ENCODE measurements at regions not wholly inside any gene's neighbourhood (a gene's known extent, or its start where the extent isn't known, plus 50 kb on each side); places are given as distances from the start of the nearest gene placed in this dataset.
"Not testable (repeated sequence)": the region's sequence is repeated elsewhere in the genome, so short reads cannot be mapped to it uniquely, and the experiment has no call there.

DNA sequence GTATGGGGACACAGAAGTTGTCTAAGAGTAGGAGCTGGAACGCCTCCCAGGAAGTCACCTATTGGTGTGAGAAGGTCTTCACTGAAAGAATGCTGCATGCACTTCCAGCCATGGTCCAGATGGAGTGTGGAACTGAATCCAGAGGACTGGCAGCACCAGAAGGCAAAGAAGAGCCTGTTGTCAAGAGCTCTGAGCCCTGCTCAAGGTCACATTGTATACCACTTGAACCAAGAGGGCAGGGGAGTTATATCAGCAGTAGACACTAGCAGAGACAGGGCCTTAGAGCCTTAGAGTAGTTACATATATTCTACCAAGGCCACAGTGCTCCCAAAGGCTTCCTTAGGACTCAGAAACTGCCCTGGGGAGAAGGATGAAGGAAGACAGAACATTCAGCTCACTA lies 130.8 kb upstream of the POC5 start:
- intact Hi-C loops (cut with DNase I) = no loop called here

DNA sequence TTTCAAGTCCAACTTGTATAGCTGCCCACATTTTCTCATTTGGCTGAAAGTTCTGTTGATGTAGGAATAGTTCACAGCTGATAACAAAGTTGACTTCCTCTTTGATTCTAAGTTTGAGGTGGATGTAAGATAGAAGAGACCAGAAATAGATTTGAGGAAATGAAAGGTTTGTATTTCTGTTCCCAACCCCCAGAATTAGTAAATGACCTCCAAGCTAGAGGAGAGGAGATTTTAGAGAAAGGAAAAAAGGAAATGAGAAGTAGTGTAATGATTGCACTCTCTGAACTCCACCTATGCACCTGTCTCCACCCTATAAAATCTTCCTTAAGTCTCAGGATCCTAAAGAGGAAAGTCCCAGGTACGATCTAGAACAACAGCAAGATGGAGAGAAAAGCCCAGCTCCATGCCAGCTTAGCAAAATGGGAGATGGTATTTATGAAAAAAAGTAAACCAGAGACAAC lies 130.4 kb upstream of the POC5 start:
- intact Hi-C loops (cut with DNase I) = no loop called here
- no peak for DNase-seq

More for the DNA sequence above, 130.8 kb upstream of the POC5 start:
- no peak for DNase-seq

GRCh38 chr5:75844301-75844700 lies 127.1 kb upstream of the POC5 start:
- DNase-seq = no peak
- intact Hi-C loops (cut with DNase I) = no loop called here

DNA sequence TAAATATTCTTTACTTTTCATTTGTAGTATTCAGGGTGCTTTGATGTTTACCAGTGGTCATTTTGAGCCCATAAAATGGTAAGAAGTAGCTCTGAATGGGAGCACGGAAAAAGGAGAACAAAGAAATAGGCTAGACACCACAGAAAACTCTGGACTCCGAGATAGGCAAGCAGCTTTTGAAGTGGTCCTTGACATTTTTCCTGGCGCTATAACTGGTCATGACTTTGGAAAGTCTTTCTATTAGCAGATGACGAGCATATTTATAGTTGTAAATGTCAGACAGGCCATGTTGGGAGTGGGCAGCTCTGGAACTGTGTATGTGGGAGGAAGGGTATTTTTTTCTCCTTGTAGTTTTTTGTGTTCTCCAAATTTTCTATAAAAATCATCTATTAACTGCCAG lies 126.1 kb upstream of the POC5 start:
- intact Hi-C loops (cut with DNase I) = no loop called here
- no peak for DNase-seq

GRCh38 chr5:75839547-75839946 lies 122.3 kb upstream of the POC5 start:
- intact Hi-C loops (cut with DNase I) = no loop called here

DNA sequence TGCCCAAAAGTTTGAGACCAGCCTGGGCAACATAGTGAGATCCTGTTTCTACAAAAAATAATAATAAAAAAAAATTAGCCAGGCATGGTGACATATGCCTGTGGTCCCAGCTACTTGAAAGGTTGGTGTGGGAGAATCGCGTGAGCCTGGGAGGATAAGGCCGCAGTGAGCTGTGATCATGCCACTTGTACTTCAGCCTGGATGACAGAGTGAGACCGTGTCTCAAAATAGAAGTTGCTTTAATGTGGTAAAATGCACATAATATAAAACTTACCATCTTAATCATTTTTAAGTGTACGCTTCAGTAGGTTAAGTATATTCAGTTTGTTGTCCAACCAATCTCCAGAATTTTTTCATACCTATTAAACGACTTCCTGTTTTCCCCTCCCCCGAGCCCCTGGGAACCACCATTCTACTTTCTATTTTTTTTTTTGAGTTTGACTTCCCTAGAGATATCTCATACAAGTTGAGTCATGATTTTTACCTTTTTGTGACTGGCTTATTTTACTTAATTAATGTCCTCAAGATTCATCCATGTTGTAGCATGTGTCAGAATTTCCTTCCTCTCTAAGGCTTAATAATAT lies 120.1 kb upstream of the POC5 start:
- intact Hi-C loops (cut with DNase I) = no loop called here
- DNase-seq = peak in 1 of 10 donors; percentile 46

More at GRCh38 chr5:75839547-75839946, 122.3 kb upstream of the POC5 start:
- DNase-seq = peak in 1 of 10 donors; percentile 41

GRCh38 chr5:75831561-75831960 lies 114.3 kb upstream of the POC5 start:
- intact Hi-C loops (cut with DNase I) = no loop called here

DNA sequence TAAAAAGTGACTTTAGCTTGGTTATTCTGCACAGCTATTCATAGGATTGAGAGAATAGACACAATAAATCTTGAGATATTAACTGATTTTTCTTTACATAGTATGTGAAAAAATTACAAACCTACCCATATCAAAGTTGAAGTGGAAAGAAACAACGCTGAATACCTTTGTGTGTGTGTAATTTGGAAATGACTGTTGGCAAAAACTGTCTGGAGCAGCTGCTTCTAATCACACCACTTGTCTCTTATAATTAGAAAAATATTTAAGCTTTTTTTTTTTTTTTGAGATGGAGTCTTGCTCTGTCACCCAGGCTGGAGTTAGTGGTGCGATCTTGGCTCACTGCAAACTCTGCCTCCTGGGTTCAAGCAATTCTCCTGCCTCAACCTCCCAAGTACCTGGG lies 110.8 kb upstream of the POC5 start:
- intact Hi-C loops (cut with DNase I) = no loop called here
- no peak for DNase-seq

More at GRCh38 chr5:75831561-75831960, 114.3 kb upstream of the POC5 start:
- peak in 1 of 10 donors; percentile 63 for DNase-seq

GRCh38 chr5:75824323-75824722 lies 107.1 kb upstream of the POC5 start:
- no peak for DNase-seq
- intact Hi-C loops (cut with DNase I) = no loop called here

DNA sequence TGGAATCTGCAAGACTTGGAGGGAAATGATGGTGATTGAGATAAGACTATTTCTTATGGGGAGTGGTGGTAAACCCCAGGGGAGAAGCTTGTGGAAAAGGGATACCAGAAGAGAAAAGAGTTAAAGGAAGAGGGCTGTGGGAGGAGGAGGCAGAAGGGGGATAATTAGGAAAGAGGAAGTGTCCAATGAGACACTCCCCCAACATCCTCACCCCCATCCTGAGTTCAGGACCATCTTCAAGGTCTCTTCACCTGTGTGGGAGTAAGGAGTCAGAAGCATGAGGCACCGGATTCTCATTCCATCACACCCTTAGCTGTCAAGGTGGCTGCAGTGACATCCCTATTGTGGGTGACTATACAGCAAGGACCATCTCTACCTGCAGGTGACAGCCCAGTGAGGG lies 106.6 kb upstream of the POC5 start:
- DNase-seq = no peak
- intact Hi-C loops (cut with DNase I) = no loop called here

GRCh38 chr5:75818661-75819060 lies 101.4 kb upstream of the POC5 start:
- no peak for DNase-seq
- intact Hi-C loops (cut with DNase I) = no loop called here

GRCh38 chr5:75799695-75800094 lies 82.5 kb upstream of the POC5 start:
- DNase-seq = peak in 1 of 10 donors; percentile 66
- intact Hi-C loops (cut with DNase I) = not testable (repeated sequence)

- intact Hi-C loops (cut with DNase I); DNase-seq: not testable (repeated sequence)
Measured at GRCh38 chr5:75769338-75769737, 52.1 kb upstream of the POC5 start.

All from posterior cingulate gyrus (tissue), 11 donors.